Bronchial epithelial cell (primary cell): ENCODE measurements at regions not wholly inside any gene's neighbourhood (a gene's known extent, or its start where the extent isn't known, plus 50 kb on each side); places are given as distances from the start of the nearest gene placed in this dataset.

Experiments used
- DNase-seq: peaks from one replicate; pipeline ENCODE4 v3.0.0-alpha.2; 2010; ENCODE audit warnings: low read depth
- FAIRE-seq: peaks from 2 replicates; lab custom pipeline; 2011; peaks lifted over from hg19 to GRCh38; lab: Jason Lieb, UNC
- H3K27me3 ChIP-seq: 2 replicates; pipeline ENCODE4 v1.5.1; 2011; ENCODE audit warnings: low read length; ENCODE audit not compliant: control insufficient read depth, insufficient read depth
- H3K36me3 ChIP-seq: 2 replicates; pipeline ENCODE4 v1.5.1; 2011; ENCODE audit warnings: low read length; ENCODE audit not compliant: control insufficient read depth, insufficient read depth
- H3K4me3 ChIP-seq: 2 replicates; pipeline ENCODE4 v1.5.1; 2011; ENCODE audit warnings: mild to moderate bottlenecking, low read depth, low read length, control low read depth
- CTCF ChIP-seq: IDR thresholded peaks from 2 replicates; pipeline ENCODE4 v1.5.1; 2011; ENCODE audit warnings: mild to moderate bottlenecking, moderate library complexity, low read length, control low read depth, inconsistent platforms; ENCODE audit not compliant: insufficient read depth, severe bottlenecking

DNA sequence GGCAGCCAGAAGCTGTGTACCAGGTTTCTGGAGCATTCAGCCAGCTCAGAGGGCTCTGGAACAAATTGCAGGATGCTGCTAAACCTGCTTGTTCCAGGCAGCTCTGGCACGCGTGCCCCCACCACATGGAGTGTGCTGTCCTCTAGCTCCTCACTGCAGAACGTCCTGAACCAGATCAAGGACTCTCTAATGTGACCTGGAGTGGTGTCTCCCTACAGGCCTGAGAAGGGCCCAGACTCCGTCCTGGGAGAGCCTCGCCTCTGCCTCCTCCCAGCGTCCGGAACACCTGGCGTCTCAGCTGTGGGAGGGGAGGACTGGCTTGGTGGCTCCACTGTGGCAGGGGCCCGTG lies 115.6 kb upstream of the GPC1 start:
- no peak for FAIRE-seq
- DNase-seq: peak; percentile 40
- Histone ChIP-seq H3K27me3 (no peaks in the 10 kb centered on the region), H3K36me3 (no peaks in the 10 kb centered on the region), H3K4me3 (no peak overlapping the region)
- no peak for TF ChIP-seq CTCF

DNA sequence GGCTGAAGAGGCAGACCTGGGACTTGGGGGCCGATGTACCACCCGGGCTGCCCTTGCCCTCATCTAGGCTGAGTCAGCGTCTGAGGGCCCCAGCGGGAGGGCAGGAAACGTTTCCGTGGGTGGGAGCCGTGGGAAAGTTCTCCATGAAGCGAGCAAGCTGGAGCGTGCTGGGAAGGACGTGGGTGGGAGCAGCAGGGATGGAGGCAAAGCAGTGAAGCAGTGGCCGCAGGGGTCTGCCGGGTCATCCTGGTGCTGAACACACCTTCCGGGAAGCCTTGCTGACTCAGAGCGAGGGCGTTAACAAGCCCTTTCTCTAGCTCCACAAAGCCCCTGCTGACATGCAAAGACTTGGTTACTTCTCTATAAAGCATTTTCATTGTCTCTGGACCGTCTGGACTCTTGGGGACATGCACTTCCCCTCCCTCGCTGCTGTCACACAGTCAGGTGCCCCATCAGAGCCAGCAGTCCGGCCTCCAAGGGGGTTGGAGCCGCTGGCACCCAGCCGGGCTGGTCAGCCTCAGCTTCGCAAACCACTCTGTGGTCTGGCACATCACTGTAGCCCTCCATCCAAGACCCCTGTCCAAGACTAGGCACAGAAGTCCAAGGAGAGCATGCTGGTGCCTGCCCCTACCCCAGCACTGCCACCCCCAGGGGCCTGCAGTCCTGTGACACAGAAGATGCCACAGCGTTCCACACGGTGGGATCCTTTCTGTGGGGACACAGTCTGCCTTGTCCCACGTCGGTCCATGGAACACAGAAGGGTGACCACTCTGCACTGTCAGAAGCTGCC lies 115.1 kb upstream of the GPC1 start:
- TF ChIP-seq CTCF: no peak
- Histone ChIP-seq H3K36me3 (no peaks in the 10 kb centered on the region), H3K27me3 (no peaks in the 10 kb centered on the region), H3K4me3 (no peak overlapping the region)
- DNase-seq: peak; percentile 94
- FAIRE-seq: peak; percentile 28

GRCh38 chr2:240322231-240322955 lies 113.1 kb upstream of the GPC1 start:
- Histone ChIP-seq H3K27me3 (no peaks in the 10 kb centered on the region), H3K36me3 (no peaks in the 10 kb centered on the region), H3K4me3 (no peak overlapping the region)
- FAIRE-seq (no peak), DNase-seq (no peak)
- TF ChIP-seq CTCF: no peak

DNA sequence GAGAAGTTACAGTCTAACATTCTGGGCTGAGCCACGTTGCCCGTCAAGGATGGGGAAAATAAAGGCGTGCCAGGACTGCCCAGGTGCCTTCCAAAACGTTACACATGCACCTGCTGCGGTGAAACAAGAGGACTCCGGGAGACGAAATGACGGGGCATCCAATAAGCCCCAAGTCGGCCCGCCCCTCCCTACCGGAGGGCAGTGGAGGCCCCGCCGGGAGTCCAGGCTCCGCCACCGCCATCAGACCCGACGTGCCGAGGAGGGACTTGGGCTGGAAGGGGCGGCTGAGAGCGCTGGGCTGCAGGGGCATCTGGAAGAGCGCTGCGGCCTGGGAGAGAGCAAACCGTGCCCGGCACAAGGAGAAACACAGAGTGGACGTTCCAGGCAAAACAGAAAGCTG lies 112.5 kb upstream of the GPC1 start:
- TF ChIP-seq CTCF: no peak
- no peak for DNase-seq
- no peak for FAIRE-seq
- no peaks in the 10 kb centered on the region for H3K27me3 ChIP-seq
- H3K4me3 ChIP-seq: no peak overlapping the region
- H3K36me3 ChIP-seq: no peaks in the 10 kb centered on the region

DNA sequence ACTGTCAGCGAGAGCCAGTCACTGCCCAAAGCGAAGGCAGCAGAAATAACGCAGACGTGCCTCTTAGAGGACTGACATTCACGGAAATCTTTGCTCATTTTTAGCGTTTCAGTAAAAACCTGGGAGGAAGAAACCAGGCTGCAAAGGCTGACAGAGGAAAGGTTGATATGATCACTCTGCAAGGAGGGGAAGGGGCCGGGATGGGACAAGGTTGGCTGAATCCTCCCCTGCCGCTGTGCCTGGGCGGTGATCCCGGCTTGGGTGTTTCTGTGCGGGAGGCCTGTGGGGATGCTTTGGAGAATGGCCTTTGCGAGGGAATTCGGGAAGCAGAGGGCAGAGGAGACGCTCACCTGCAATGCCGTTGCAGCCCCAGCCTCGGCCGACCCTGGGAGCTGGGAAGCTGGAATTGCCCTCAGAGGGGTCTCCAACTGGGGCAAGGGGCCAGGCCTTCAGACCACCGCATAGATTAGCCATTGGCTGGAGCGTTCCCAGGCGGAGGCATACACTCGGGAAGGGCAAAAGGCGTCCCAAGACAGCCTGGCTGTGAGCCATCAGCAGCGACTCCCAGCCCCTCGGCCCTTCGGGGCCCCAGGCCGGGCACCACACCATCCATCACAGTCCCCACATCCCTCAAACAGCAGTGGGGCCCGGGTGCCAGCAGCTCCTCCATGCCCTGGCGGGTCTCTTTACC lies 111.7 kb upstream of the GPC1 start:
- no peak for TF ChIP-seq CTCF
- Histone ChIP-seq H3K36me3 (no peaks in the 10 kb centered on the region), H3K4me3 (no peak overlapping the region), H3K27me3 (no peaks in the 10 kb centered on the region)
- FAIRE-seq (no peak), DNase-seq (no peak)
